HCT116 (cell line): ENCODE measurements at regions not wholly inside any gene's neighbourhood (a gene's known extent, or its start where the extent isn't known, plus 50 kb on each side); places are given as distances from the start of the nearest gene placed in this dataset.

Experiments used
- EZH2phosphoT487 ChIP-seq: fragments of 200-600 bp; IDR thresholded peaks from 2 replicates; pipeline ENCODE4 v1.6.1; 2018; ENCODE audit warnings: antibody characterized with exemption, borderline replicate concordance
- JUND ChIP-seq: IDR thresholded peaks from 2 replicates; pipeline ENCODE4 v1.6.1; 2012
- POLR2A ChIP-seq: IDR thresholded peaks from 2 replicates; pipeline ENCODE4 v1.7.0; 2011; ENCODE audit warnings: borderline replicate concordance; ENCODE audit not compliant: insufficient read depth, insufficient read length; ENCODE audit errors: extremely low read depth
- POLR2AphosphoS5 ChIP-seq: IDR thresholded peaks from 2 replicates; pipeline ENCODE4 v1.6.1; 2011; ENCODE audit warnings: mild to moderate bottlenecking, low read depth, low read length, moderate library complexity
- SP1 ChIP-seq: IDR thresholded peaks from 2 replicates; pipeline ENCODE4 v1.6.1; 2012; ENCODE audit warnings: low read depth
- YY1 ChIP-seq: IDR thresholded peaks from 2 replicates; pipeline ENCODE4 v1.6.1; 2011; ENCODE audit warnings: low read length, low read depth, moderate library complexity, mild to moderate bottlenecking; ENCODE audit not compliant: insufficient replicate concordance; ENCODE audit errors: extremely low read depth
- TF ChIP-seq, protein P1 (sequence below): IDR thresholded peaks from 2 replicates; pipeline ENCODE4 v1.6.1; 2012
- TF ChIP-seq, protein P2 (sequence below), 3 experiments: fragments of 200-600 bp in 1 of 3; sonication (generic) in 1 of 3; IDR thresholded peaks in 2 of 3; conservative IDR thresholded peaks in 1 of 3; 2 replicates each; pipeline ENCODE4 v1.5.1; 2012 to 2017; ENCODE audit warnings: low read depth in 2 of 3, low read length in 2 of 3, antibody characterized with exemption in 1 of 3, borderline replicate concordance in 1 of 3, control low read depth in 1 of 3, mild to moderate bottlenecking in 1 of 3, mixed read lengths in 1 of 3, mixed run types in 1 of 3, moderate library complexity in 1 of 3; ENCODE audit not compliant: insufficient read depth in 1 of 3
- TF ChIP-seq, protein P3 (sequence below): IDR thresholded peaks from 2 replicates; pipeline ENCODE4 v1.6.1; 2012

DNA sequence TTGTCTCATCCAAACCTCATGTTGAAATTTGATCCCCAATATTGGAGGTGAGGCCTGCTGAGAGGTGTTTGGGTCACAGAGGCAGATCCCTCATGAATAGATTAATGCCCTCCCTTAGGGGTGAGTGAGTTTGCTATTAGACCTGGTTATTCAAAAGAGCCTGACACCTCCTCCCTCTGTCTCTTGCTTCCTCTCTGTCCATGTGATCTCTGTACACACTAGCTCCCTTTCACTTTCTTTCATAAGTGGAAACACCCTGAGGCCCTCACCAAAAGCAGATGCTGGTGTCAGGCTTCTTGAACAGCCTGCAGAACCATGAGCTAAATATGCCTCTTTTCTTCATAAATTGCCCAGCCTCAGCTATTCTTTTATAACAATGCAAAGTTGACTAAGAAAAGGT lies 447.1 kb downstream of the MDFIC start:
- TF ChIP-seq, protein P1, sequence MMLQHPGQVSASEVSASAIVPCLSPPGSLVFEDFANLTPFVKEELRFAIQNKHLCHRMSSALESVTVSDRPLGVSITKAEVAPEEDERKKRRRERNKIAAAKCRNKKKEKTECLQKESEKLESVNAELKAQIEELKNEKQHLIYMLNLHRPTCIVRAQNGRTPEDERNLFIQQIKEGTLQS, result no peak
- no peak for TF ChIP-seq SP1
- no peak for TF ChIP-seq POLR2A
- TF ChIP-seq JUND, result no peak
- no peak for TF ChIP-seq EZH2phosphoT487
- TF ChIP-seq, protein P2, sequence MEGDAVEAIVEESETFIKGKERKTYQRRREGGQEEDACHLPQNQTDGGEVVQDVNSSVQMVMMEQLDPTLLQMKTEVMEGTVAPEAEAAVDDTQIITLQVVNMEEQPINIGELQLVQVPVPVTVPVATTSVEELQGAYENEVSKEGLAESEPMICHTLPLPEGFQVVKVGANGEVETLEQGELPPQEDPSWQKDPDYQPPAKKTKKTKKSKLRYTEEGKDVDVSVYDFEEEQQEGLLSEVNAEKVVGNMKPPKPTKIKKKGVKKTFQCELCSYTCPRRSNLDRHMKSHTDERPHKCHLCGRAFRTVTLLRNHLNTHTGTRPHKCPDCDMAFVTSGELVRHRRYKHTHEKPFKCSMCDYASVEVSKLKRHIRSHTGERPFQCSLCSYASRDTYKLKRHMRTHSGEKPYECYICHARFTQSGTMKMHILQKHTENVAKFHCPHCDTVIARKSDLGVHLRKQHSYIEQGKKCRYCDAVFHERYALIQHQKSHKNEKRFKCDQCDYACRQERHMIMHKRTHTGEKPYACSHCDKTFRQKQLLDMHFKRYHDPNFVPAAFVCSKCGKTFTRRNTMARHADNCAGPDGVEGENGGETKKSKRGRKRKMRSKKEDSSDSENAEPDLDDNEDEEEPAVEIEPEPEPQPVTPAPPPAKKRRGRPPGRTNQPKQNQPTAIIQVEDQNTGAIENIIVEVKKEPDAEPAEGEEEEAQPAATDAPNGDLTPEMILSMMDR (IDR thresholded peaks at IDR 0.05 in 2 of 3, conservative IDR thresholded peaks at IDR 0.05 in 1 of 3; ENCODE audit: borderline replicate concordance in 1 of 3, insufficient read depth in 1 of 3, low read depth in 2 of 3, low read length in 2 of 3), result no peak
- TF ChIP-seq, protein P3, sequence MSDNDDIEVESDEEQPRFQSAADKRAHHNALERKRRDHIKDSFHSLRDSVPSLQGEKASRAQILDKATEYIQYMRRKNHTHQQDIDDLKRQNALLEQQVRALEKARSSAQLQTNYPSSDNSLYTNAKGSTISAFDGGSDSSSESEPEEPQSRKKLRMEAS, result no peak
- no peak for TF ChIP-seq YY1
- no peak for TF ChIP-seq POLR2AphosphoS5
